ENCODE measurements at regions not wholly inside any gene's neighbourhood (a gene's known extent, or its start where the extent isn't known, plus 50 kb on each side); places are given as distances from the start of the nearest gene placed in this dataset.

- no peaks in the 10 kb centered on the region for H3K27me3 ChIP-seq (replicated peaks)
- H3K27ac ChIP-seq, result no peak overlapping the region
- in situ Hi-C loops (cut with HindIII; ENCODE audit: low pct_ligation_motif_present, low sequenced_read_pairs), result no loop called here
- no peak overlapping the region for H3K4me3 ChIP-seq (ENCODE audit: low read depth, low read length)
- no peaks in the 10 kb centered on the region for H3K36me3 ChIP-seq (replicated peaks)
- TF ChIP-seq CTCF (IDR thresholded peaks at IDR 0.05; ENCODE audit: low read depth, low read length, missing control alignments), result peak; percentile 12
- DNase-seq, result no peak
Observed at GRCh38 chr2:217360781-217361482, 501.1 kb upstream of the TNP1 start.

- Histone ChIP-seq H3K36me3 (replicated peaks) (no peaks in the 10 kb centered on the region), H3K27me3 (replicated peaks) (no peaks in the 10 kb centered on the region), H3K27ac (no peak overlapping the region), H3K4me3 (ENCODE audit: low read depth, low read length) (no peak overlapping the region)
- no peak for TF ChIP-seq CTCF (IDR thresholded peaks at IDR 0.05; ENCODE audit: low read depth, low read length, missing control alignments)
- no peak for DNase-seq
- in situ Hi-C loops (cut with HindIII; ENCODE audit: low pct_ligation_motif_present, low sequenced_read_pairs), result no loop called here
Observed at GRCh38 chr2:217360111-217360510, 500.2 kb upstream of the TNP1 start.

- no peak for DNase-seq
- in situ Hi-C loops (cut with HindIII; ENCODE audit: low pct_ligation_motif_present, low sequenced_read_pairs), result no loop called here
Observed at GRCh38 chr2:217357886-217358620, 498.2 kb upstream of the TNP1 start.

GRCh38 chr2:217356781-217357180 lies 496.9 kb upstream of the TNP1 start:
- no peaks in the 10 kb centered on the region for H3K36me3 ChIP-seq (replicated peaks)
- in situ Hi-C loops (cut with HindIII; ENCODE audit: low pct_ligation_motif_present, low sequenced_read_pairs), result no loop called here
- no peak for TF ChIP-seq CTCF (IDR thresholded peaks at IDR 0.05; ENCODE audit: low read depth, low read length, missing control alignments)
- H3K27me3 ChIP-seq (replicated peaks), result no peaks in the 10 kb centered on the region
- no peak for DNase-seq
- no peak overlapping the region for H3K27ac ChIP-seq
- no peak overlapping the region for H3K4me3 ChIP-seq (ENCODE audit: low read depth, low read length)

More at GRCh38 chr2:217357886-217358620, 498.2 kb upstream of the TNP1 start:
- Histone ChIP-seq H3K36me3 (replicated peaks) (no peaks in the 10 kb centered on the region), H3K4me3 (ENCODE audit: low read depth, low read length) (no peak overlapping the region), H3K27ac (no peak overlapping the region), H3K27me3 (replicated peaks) (no peaks in the 10 kb centered on the region)
- no peak for TF ChIP-seq CTCF (IDR thresholded peaks at IDR 0.05; ENCODE audit: low read depth, low read length, missing control alignments)

- Histone ChIP-seq H3K27ac (no peak overlapping the region), H3K4me3 (ENCODE audit: low read depth, low read length) (no peak overlapping the region), H3K36me3 (replicated peaks) (no peaks in the 10 kb centered on the region), H3K27me3 (replicated peaks) (no peaks in the 10 kb centered on the region)
- in situ Hi-C loops (cut with HindIII; ENCODE audit: low pct_ligation_motif_present, low sequenced_read_pairs), result no loop called here
- no peak for TF ChIP-seq CTCF (IDR thresholded peaks at IDR 0.05; ENCODE audit: low read depth, low read length, missing control alignments)
- DNase-seq, result no peak
Observed at GRCh38 chr2:217356142-217356541, 496.3 kb upstream of the TNP1 start.

Measured in brain microvascular endothelial cell (primary cell).